Stimulated activated naive CD8-positive, alpha-beta T cell treated with anti-CD3 and anti-CD28 coated beads, Interleukin-15, Interleukin-2, amounts not matched to agents 100 U/mL and 50 U/mL, for 24 hours (primary cell): ENCODE measurements at regions not wholly inside any gene's neighbourhood (a gene's known extent, or its start where the extent isn't known, plus 50 kb on each side); places are given as distances from the start of the nearest gene placed in this dataset.
"Not testable (repeated sequence)": the region's sequence is repeated elsewhere in the genome, so short reads cannot be mapped to it uniquely, and the experiment has no call there.

ENCODE experiments used
- ATAC-seq: fragments of 150-1000 bp; cut with Tn5 transposase; one replicate; pipeline ENCODE4 v1.10.0; 2021
- DNase-seq: peaks from one replicate; pipeline ENCODE4 v3.0.0; 2021

DNA sequence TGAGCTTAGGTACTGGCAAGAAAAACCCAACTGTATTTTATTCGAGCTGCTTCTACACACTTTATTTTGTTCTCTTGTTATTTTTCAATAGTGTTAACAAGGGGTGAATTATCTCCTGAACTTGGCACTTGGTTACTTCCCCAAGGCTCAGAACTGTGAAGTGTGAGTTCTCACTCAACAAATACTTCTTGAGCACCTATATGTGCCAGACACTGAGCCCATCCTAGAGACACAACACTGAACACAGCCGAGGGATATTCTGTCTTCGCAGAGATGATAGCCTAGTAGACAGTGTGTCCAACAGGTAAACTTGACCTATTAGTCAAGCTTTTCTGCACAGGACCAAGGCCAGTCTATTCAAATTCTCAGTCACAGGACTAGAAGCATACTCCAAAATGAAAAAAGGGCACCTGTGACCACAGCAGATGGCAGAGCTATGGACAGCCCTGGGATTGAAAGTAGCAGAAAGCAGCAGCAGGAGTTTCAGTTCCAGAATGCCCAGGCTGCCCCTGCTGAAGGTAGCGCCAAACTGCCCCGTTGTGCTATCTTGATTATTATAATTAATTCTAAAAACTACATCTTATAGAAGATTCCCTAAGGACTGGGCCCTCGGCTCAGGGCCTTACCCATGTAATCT, 77.8 kb upstream of the TAB2 start:
- ATAC-seq (no peak), DNase-seq (no peak)

DNA sequence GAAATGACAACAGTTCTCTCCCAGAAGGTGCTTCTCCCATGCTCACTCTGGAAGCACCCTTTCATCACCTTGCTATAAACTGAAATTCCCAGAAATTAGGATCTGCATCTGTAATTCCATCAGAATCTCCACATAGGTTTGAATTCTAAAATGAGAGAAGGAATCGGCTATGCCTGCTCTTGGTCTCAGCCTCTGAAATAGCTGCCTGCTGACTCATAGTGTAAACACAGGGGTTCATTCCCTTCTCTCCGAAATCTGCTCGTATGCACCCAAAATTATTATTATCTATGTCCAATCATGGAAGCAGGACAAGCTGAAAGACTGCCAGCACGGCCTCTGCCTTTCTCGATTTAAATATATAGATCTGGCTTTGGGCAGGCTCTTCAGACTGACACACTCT, 74.6 kb upstream of the TAB2 start:
- DNase-seq (no peak), ATAC-seq (no peak)

DNA sequence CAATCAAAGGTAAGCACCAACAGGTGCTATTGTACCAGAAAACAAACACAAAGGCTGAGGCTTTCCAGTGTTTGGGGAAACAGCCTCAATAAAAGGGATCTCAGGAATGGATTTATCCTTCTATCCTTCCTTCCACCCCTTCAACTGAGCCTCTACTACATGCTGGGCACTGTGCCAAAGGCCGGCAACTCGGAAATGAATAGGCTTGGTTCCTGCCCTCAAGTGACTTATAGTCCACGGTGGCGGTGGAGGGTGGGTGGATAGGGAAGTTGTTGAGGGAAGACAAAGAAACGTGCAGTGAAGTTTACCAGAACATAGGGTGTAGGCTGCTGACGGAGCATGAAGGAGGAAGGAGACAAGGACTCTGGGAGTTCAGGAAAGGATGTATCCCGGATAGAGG, 73.4 kb upstream of the TAB2 start:
- no peak for DNase-seq
- ATAC-seq: no peak

DNA sequence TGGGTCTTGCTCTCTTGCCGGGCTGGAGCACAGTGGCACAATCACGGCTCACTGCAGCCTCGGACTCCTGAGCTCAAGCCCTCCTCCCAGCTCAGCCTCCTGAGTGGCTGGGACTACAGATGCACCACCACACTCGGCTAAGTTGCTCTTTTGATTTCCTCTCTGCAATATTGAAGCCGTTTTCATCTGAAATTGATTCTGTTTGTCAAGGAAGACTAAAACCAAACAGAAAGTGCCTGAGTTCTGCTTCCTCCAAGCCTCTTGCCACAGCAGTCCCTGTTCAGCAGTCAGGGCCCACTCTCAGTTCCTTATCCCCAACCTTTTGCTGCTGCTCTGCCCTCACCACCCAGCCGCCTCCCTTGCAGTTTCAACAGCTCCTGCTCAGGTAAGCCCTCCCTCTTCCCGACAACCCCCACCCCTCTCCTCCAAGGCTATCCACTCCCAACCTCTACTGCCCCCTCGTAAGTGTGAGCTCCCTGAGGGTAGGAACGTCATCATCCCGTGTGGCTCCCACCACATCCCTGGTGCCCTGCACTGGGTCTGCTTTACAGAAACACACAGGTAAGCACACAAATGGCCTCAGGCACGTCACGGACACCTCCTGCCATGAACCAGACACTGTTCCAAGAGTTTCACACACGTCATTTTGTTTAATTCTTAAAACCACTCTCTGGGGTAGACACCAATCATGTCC, 70.7 kb upstream of the TAB2 start:
- DNase-seq (no peak), ATAC-seq (no peak)

DNA sequence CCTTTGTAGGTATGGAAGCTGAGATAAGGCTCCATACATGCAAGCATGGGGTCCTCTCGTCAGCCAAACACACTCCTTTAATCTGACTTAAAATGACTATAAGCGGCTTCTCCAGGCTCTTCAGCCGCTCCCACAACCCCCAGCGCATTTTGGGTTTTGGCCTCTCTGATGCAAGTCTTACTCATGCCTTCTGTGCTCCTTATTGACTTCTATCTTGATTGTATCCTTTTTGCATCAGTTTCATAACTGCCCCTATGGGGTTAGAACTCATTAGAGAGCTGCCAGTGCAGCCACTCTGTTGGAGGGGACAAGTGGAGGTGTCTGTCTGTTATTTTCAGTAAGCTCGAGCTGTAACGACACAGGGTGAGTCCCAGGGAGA, 70.1 kb upstream of the TAB2 start:
- no peak for ATAC-seq
- no peak for DNase-seq

DNA sequence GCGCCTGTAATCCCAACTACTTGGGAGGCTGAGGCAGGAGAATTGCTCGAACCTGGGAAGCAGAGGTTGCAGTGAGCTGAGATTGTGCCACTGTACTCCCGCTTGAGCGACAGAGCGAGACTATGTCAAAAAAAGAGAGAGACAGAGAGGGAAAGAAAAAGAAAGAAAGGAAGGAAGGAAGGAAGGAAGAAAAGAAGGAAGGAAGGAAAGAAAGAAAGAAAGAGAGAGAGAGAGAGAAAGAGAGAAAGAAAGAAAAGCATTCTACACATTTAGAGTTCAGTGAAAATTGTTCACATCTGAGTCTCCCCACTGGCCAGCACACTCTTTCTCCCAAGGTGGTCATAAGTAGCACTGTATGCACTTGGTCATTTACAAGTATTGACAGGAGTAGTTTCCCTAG, 69.2 kb upstream of the TAB2 start:
- not testable (repeated sequence) for DNase-seq, ATAC-seq

DNA sequence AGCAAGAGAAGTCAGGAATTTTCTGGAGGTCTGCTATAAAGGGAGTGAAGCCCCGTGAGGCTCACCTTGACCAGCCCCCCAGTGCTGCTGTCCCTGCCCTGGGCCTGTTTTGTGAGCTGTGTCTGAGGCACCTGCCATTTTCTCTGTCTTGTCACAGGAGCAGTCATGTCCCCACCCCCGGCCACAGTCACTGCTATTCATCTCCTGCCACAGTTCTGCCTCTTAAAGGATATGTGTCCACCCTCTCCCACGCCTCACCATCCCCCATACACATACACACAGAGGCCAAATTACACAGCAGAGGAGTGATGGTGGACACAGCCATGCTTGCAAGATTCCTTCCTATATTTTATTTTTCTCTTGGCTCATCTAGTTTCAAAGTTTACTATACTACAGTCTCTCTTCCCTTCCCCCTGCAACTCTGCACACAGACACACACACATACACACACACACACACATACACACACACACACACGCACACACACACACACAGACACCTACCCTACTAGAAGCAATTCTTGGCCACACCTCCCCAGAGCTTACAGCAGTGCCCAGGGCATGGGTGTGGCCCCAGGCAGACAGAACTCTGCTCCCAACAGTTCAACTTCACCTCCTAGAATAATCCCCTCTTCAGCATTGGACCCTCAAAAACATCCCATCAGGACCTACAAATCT, 68.7 kb upstream of the TAB2 start:
- ATAC-seq (peak; percentile 61), DNase-seq (no peak)

DNA sequence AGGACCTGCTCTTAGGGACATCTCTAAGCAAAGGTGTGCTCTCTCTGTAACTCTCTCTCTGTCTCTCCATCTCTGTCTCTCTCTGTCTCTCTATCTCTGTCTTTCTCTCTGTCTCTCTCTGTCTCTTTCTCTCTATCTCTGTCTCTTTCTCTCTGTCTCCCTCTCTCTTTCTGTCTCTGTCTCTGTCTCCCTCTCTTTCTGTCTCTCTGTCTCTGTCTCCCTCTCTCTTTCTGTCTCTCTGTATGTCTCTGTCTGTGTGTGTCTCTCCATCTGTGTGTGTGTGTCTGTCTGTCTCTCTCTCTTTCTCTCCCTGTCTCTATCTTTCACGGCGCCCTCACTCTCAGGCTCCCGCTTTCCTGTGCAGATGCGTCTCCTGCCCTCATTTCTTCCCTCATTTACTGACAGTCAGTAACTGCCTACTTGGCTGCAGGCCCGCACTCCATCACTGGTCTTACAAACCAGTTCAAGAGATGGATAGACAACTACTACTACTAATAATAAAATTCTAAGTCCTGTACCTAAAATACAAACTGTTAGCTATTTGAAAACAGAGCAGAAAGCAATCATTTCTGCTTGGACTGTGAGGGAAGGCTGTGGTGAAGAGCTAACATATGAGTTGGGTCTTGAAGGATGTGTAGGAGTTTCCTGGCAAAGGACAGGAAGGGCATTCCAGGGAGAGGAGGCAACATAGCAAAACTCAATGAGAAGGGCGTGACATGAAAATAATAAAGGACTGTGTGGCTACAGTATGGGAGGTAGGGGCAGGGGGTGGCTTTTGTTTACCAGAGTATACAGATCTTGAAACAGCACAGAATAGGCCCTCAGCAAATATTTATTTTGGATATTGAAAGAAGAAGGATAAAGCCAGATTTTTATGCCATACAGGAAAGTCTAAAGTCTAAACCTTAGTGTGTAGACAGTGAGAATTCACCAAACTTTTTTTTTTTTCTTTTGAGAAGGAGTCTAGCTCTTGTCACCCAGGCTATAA, 67.8 kb upstream of the TAB2 start:
- DNase-seq (no peak), ATAC-seq (no peak)

DNA sequence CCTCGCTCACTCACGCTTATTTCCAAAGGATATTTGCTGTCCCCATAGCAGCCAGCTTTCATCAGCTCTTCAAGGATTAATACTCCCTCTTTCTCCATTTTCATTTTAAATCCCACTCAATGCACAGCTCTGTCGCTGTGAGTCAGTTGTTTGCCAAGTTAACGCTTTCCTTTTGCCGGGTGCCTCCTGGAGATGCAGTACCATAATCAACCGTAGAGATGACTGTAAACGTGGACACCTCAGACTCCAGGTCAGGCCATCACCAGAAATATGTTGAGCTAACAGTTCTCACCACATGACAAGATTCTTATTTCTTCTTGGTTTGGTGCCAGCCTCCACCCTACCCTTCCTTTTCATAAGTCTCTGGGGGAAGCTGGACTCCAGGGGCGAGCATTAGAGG, 66.6 kb upstream of the TAB2 start:
- DNase-seq: no peak
- ATAC-seq: no peak

DNA sequence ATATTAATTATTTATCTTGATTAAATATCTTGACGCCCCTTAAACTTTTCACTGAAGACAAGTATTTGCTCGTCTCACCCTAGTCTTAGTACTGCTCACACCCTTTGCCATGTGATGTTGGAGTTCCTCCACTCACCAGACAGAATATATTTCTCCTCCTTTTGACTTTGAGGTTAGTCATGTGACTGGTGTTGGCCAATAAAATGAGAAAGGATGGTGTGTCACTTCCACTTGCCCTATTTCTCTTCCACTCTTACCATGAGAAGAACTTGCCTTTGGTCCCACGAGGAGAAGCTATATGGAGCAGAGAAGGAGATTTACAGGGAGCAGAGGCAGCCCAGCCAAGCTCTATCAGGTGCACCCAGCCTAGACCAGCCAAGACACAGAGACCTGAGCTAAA, 64.9 kb upstream of the TAB2 start:
- DNase-seq (no peak), ATAC-seq (no peak)

DNA sequence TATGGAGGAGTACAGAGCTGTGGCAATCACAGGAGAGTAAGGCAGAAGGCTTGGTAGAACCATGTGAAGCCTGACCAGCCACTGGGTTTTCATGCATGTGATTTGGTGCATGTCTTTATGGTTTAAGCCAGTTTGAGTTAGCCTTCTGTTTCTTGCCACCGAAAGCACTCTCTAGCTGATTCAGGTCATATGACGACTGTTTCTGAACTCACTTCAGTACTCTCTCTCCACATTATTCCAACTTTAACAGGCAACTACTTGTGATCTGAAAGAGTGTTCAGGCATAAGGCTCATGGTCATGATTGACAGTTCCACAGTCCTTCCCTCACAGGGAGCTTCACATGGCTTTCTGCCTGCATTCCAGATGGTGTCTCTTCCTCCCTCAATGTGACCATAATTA, 63.3 kb upstream of the TAB2 start:
- no peak for DNase-seq
- ATAC-seq: no peak

DNA sequence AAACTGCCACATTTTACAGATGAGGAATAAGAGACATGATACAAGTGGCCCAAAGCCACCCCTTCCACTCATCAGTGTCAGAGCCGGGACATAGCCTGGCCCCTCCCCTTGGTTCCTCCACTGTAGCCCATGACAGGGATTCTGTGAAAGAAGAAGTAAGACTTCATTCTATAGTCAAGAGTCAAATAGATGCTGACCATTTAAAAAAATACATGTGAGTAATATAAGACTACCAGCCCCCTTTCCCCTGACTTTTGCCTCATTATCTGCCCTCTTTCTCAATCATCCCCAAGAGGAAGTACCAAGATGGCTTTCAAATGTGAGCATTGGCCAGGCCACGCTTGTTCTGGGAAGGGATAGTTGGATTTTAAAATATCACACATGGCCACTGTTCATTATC, 57.8 kb upstream of the TAB2 start:
- ATAC-seq (peak; percentile 22), DNase-seq (no peak)

DNA sequence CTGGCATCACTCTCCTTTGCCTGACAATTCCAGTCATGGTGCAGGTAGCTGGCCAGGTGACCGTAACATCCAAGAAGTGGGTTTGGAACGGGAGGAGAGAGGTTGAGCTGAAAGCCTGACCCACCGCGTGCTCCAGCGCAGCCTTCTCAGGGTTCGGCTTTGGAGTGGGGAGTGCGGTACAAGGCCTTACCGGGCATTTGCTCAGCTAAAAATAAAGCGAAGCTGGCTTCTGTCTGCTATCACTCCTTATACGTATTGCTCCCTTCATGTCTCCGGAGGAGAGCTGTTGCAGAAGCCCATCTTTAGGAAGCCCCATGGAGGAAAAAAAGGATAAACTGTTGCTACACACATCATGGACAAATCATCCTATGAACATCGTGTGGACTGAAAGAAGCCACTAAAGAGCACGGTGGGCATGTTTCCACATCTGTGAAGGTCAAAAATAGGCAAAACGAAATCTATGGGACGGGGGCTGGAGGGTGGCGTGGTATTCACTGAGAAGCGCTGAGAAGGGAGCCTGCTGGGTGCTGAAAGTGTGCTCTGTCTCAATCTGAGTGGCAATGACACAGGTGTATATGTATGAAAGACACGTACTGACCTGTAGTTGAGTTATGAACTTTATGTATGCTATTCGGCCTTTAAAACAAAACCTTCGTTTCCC, 57.2 kb upstream of the TAB2 start:
- DNase-seq (no peak), ATAC-seq (no peak)

DNA sequence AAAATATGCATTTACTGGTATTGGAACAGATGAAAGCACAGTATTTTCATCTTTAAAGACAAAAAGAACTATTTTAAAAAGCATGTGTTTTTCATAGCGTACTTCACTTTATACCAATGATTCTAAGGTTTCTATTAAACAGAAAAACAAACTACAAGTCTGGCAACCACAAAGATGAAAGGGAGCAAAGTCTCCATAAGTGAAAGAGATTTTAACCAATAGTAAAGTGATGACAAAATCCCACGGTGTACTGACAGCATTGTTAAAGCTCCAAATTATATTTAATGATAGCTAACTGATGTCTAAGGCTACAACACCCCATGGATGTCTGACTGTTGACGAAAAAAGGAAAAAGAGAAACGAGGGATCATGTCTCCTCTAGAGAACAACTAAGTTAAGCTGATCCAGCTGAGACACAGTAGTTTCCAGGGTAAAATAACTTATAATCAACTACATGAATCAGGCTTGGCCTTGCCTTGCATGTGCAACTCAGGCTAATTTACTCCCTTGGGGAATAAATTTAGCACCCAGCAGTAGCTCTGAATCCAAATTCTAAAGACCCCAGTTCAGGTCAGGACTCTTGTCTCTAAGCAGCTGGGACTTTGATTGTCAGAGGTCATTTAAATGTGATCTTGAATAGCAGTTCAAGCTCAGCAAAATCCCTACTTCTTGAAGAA, 56.0 kb upstream of the TAB2 start:
- DNase-seq (no peak), ATAC-seq (no peak)

DNA sequence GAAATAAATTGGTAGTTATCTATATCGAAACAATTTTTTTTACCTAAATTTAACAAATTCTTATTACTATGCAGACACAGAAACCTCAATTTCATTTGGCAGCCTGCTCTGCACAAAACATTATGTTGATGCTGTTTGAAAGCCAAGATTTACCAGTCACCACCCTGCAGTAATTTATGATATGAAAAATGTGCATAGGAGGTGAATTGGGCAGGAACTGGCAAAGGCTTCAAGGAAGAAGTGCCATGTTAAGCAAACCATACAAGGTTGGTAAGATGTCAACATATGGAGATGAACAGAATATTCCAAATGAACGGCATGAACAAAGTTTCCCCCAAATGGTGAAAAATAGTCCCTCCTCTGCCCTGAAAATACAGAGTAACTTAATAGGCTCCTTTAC, 54.2 kb upstream of the TAB2 start:
- ATAC-seq: no peak

DNA sequence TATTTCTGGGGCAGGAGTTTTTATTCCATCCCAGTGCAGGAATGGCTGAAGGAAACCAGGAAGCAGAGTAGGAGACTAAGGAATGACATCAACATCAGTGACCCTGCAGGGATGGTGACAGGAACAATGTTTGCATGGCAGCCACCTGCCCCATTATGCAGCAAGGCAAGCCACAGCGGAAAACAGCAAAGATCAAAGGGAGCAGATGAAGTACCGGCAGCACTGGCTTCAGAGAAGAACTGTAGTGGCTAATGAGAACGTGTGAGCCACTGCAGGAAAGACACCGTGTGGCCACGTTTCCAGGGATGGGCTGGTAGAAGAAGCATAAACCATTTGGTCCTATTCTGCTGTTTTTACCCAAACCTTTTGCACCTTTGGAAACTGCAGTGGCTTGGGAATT, 52.9 kb upstream of the TAB2 start:
- DNase-seq (no peak), ATAC-seq (peak; percentile 51)

More for the DNA sequence above, 54.2 kb upstream of the TAB2 start:
- DNase-seq: no peak

DNA sequence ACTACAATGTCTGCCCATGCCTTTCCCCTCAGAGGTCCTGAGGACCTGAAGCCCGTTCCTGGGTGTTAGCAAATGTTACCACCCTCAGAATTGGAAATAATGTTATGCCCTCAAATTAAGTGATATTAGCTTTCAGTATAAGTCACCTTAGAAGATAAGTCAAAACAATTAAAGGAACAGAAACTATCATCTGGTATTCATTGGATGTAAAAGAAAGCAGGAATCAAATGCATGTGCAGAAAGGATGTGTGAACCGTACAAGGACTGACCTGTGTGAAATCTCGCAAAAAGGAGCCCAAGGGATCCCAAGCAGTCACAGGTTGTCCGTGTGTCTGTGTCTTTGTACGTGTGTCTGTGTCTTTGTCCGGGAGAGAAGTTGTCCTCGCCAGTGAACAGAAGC, 51.6 kb upstream of the TAB2 start:
- DNase-seq: no peak
- ATAC-seq: no peak

DNA sequence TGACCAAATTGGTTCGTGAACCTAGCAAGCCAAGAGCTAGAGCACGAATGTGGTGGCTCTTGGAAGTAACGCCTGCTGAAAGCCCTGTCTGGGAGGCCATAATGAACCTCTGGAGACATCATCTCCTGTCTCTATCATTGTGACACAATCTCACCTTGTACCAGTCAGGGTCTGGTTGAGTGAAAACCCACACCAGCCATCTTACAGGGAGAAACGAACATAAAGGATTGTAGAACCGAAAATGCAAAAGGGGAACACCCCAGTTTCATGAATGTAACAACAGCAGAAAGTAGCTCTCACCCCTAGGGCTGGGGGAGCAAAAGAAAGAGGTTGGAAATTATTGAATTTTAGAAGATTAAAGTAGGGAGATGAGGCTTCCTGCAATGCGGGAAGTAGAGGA, 50.9 kb upstream of the TAB2 start:
- no peak for DNase-seq
- ATAC-seq: peak; percentile 7

DNA sequence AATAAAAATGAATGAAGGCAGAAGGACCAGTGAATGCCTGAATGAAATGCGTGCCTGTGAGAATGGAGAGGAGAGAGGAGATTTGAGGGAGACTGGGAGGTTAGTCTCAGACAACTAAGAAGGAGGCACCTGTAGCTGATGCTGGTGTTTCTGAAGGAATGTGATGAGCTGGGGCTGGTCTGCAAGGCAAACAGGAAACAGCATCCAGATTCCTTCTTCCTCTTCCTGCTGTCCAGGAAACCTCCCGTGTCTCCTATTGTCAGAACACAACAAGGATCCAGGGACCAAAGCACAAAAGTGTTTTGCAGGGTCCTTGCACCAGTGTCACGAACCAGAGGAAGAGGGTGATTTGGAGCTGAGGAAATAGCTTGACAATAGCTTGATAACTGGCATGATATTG, 50.4 kb upstream of the TAB2 start:
- DNase-seq: no peak
- ATAC-seq: no peak

DNA sequence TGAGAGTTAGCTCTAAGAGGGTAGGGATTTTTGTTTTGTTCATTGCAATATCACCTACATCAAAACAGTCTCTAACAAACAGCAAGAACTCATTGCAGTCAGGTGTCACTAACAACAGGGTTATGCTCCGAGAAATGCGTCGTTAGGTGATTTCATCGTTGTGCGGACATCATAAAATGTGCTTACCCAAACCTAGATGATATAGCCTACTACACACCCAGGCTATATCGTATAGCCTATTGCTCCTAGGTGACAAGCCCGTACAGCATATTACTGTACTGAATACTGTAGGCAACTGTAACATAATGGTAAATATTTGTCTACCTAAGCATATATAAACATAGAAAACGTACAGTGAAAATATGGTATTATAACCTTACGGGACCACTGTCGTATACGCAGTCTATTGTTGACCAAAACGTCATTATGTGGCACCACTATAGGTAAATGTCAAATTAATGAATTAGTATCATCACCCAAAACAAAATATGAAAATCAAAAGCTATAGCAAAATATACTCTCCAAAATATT, 49.9 kb upstream of the TAB2 start:
- no peak for ATAC-seq

More for the DNA sequence above, 49.9 kb upstream of the TAB2 start:
- DNase-seq: no peak
